ENCODE measurements at regions not wholly inside any gene's neighbourhood (a gene's known extent, or its start where the extent isn't known, plus 50 kb on each side); places are given as distances from the start of the nearest gene placed in this dataset.

DNA sequence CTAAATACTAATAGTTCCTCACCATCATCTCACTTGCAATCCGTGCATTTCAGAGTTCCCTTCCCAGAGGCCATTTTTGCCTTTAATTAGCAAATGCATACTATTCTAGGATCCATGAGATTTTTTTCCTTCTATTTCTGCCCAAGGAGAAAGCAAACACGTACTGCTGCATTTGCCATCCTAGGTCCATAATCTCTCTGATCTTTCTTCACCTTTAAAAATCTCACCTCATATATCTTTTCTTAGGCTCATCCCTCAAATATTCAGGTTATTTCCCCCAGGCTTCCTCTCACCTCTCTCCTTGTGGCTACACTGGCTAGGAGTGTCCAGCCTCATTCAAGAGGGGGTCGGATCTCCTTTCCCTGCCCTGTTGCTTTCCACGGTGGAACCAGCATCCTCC is 338.6 kb downstream of the SETD4 start:
- Mint-ChIP-seq H3K4me1 (no peaks in the 10 kb centered on the region), H3K9me3 (no peaks in the 10 kb centered on the region), H3K27ac (no peak overlapping the region), H3K4me3 (no peak overlapping the region), H3K36me3 (ENCODE audit: low read depth) (no peaks in the 10 kb centered on the region), H3K27me3 (peaks cover 24% of the 10 kb centered on the region)
- intact Hi-C loops (cut with micrococcal nuclease), result no loop called here
- ATAC-seq (ENCODE audit: low read depth) (no peak), DNase-seq (no peak)
- TF ChIP-seq, protein P1, sequence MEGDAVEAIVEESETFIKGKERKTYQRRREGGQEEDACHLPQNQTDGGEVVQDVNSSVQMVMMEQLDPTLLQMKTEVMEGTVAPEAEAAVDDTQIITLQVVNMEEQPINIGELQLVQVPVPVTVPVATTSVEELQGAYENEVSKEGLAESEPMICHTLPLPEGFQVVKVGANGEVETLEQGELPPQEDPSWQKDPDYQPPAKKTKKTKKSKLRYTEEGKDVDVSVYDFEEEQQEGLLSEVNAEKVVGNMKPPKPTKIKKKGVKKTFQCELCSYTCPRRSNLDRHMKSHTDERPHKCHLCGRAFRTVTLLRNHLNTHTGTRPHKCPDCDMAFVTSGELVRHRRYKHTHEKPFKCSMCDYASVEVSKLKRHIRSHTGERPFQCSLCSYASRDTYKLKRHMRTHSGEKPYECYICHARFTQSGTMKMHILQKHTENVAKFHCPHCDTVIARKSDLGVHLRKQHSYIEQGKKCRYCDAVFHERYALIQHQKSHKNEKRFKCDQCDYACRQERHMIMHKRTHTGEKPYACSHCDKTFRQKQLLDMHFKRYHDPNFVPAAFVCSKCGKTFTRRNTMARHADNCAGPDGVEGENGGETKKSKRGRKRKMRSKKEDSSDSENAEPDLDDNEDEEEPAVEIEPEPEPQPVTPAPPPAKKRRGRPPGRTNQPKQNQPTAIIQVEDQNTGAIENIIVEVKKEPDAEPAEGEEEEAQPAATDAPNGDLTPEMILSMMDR (IDR thresholded peaks at IDR 0.05), result no peak
- POLR2A ChIA-PET, result no interaction called here
- CTCF ChIA-PET, result no interaction called here

DNA sequence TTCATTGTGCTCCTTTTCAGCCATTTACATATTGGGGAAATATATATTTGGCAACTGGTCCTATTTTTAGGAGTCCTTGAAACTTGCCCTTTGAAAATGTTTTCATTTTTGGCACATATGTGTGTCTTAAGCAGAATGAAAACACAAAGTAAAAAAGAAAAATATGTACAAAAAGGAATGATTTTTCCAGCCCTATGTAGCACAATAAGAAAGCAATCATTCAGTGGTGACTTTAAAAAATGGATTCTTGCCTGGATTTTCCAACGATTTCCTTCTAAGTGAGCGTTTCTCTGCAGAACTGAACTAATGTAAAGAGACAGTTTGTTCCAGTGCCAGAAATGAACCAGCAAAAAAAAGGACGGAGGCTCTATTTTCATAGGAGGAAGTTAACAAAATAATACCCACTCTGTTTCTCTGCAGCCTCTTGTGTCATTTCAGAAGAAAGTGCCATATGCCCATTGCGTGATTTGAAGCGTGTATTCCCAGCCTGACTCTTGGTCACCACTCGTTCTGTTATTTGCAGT is 340.1 kb downstream of the SETD4 start:
- DNase-seq (no peak), ATAC-seq (ENCODE audit: low read depth) (no peak)
- ChIA-PET POLR2A (no interaction called here), CTCF (no interaction called here)
- H3K4me3 Mint-ChIP-seq, result no peak overlapping the region
- no peaks in the 10 kb centered on the region for H3K36me3 Mint-ChIP-seq (ENCODE audit: low read depth)
- no peak overlapping the region for H3K27ac Mint-ChIP-seq
- intact Hi-C loops (cut with micrococcal nuclease), result no loop called here
- peaks cover 24% of the 10 kb centered on the region for H3K27me3 Mint-ChIP-seq
- no peaks in the 10 kb centered on the region for H3K9me3 Mint-ChIP-seq
- TF ChIP-seq, protein P1 (IDR thresholded peaks at IDR 0.05), result no peak
- no peaks in the 10 kb centered on the region for H3K4me1 Mint-ChIP-seq

DNA sequence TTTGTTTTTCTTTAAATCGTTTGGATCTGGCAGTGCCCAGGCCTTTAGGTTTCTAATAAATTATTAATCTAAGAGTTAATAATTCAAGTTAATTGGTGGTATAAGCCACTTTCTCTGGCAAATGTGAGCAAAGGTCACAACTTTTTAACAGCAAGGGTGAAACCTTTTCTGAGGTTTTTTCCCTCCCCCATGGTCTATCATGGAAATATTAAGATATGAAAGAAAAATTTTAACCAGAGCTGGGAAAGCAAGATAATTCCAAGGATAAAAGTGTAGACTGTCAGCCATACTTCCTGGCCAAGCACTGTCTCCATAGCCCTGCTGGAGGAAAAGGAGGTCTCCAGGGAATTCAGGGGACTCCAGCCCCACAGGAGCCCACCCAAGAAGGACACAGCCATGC is 341.2 kb downstream of the SETD4 start:
- H3K27ac Mint-ChIP-seq, result no peak overlapping the region
- H3K36me3 Mint-ChIP-seq (ENCODE audit: low read depth), result no peaks in the 10 kb centered on the region
- ATAC-seq (ENCODE audit: low read depth) (no peak), DNase-seq (no peak)
- no peak overlapping the region for H3K4me3 Mint-ChIP-seq
- ChIA-PET POLR2A (no interaction called here), CTCF (no interaction called here)
- TF ChIP-seq, protein P1 (IDR thresholded peaks at IDR 0.05), result no peak
- H3K4me1 Mint-ChIP-seq, result no peaks in the 10 kb centered on the region
- H3K27me3 Mint-ChIP-seq, result peaks cover 23% of the 10 kb centered on the region
- intact Hi-C loops (cut with micrococcal nuclease), result loop anchor here (10.0 kb wide), 1 partner anchor 56 kb away; no protein-coding TSS in a partner anchor
- H3K9me3 Mint-ChIP-seq, result no peaks in the 10 kb centered on the region

DNA sequence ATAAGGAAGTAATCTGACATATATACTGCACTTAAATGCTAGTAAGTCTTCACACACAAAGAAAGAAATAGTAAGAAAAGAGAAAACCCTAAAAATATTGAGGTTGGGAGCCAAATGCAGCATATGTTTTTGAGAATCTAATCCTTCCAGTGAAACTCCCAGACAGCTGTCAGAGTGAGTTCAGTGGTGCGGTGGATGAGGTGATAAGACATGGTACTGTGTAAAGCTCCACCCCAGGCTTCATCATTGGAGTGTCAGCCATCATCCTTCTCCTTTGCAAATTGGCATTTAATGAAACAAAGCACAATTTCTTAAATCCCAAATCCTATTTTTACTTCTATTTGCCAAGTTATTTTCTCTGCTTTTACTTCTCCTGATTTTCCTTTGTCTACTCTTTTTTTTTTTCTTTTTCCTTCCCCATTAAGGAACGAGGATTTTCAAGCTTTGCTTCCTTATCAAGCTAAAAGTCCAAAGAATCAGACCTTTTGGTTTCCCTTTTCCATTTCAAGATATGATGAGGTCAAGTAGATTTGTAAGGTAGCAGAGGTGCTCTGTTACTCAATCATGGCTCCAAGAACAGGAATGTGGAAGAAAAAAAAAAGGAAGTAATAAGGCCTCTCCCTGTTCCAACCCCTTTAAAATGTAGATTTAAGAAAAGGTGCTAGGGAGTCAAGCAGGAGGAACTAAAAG is 343.3 kb downstream of the SETD4 start:
- CTCF ChIA-PET, result no interaction called here
- Mint-ChIP-seq H3K27me3 (peaks cover 14% of the 10 kb centered on the region), H3K27ac (no peak overlapping the region), H3K36me3 (ENCODE audit: low read depth) (no peaks in the 10 kb centered on the region), H3K4me1 (no peaks in the 10 kb centered on the region), H3K4me3 (no peak overlapping the region), H3K9me3 (no peaks in the 10 kb centered on the region)
- ATAC-seq (ENCODE audit: low read depth) (no peak), DNase-seq (no peak)
- TF ChIP-seq, protein P1 (IDR thresholded peaks at IDR 0.05), result no peak
- intact Hi-C loops (cut with micrococcal nuclease), result loop anchor here (10.0 kb wide), 1 partner anchor 58 kb away; no protein-coding TSS in a partner anchor
- POLR2A ChIA-PET, result no interaction called here

DNA sequence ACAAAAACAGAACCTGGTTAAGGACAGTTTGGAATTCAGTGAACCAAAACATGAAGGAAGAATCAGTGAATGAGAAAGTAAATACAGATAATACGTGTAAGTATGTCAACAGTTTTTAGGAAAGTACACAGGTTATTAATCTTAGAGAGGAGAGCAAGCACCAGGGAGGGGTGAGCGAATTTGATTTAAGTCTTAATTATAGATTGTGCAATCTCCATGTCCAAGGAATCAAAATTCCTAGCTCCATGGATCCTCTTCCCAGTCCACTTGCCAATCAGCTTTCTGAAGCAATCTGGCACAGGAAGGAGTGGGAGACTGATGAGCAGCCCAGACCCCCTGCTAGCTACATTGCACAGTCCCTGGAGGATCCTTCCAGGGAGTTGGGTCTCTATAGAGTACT is 346.4 kb downstream of the SETD4 start:
- no peak overlapping the region for H3K4me3 Mint-ChIP-seq
- intact Hi-C loops (cut with micrococcal nuclease), result loop anchor here (10.0 kb wide), 1 partner anchor 61 kb away; no protein-coding TSS in a partner anchor
- TF ChIP-seq, protein P1 (IDR thresholded peaks at IDR 0.05), result no peak
- peaks cover 13% of the 10 kb centered on the region for H3K27me3 Mint-ChIP-seq
- DNase-seq (no peak), ATAC-seq (ENCODE audit: low read depth) (no peak)
- no peaks in the 10 kb centered on the region for H3K9me3 Mint-ChIP-seq
- CTCF ChIA-PET, result no interaction called here
- H3K4me1 Mint-ChIP-seq, result no peaks in the 10 kb centered on the region
- POLR2A ChIA-PET, result no interaction called here
- H3K27ac Mint-ChIP-seq, result no peak overlapping the region
- no peaks in the 10 kb centered on the region for H3K36me3 Mint-ChIP-seq (ENCODE audit: low read depth)

All from activated B cell treated with CpG ODN at 0.5 μM for 24 hours (primary cell).